Stimulated activated CD4-positive, alpha-beta T cell treated with anti-CD3 and anti-CD28 coated beads, Interleukin-15, amount 100 ng/mL, for 48 hours (primary cell): ENCODE measurements at regions not wholly inside any gene's neighbourhood (a gene's known extent, or its start where the extent isn't known, plus 50 kb on each side); places are given as distances from the start of the nearest gene placed in this dataset.

Experiments used
- DNase-seq, 2 donors: peaks; one replicate each; pipeline ENCODE4 v3.0.0-alpha.2; 2020; ENCODE audit warnings: low read depth in 2 of 2

DNA sequence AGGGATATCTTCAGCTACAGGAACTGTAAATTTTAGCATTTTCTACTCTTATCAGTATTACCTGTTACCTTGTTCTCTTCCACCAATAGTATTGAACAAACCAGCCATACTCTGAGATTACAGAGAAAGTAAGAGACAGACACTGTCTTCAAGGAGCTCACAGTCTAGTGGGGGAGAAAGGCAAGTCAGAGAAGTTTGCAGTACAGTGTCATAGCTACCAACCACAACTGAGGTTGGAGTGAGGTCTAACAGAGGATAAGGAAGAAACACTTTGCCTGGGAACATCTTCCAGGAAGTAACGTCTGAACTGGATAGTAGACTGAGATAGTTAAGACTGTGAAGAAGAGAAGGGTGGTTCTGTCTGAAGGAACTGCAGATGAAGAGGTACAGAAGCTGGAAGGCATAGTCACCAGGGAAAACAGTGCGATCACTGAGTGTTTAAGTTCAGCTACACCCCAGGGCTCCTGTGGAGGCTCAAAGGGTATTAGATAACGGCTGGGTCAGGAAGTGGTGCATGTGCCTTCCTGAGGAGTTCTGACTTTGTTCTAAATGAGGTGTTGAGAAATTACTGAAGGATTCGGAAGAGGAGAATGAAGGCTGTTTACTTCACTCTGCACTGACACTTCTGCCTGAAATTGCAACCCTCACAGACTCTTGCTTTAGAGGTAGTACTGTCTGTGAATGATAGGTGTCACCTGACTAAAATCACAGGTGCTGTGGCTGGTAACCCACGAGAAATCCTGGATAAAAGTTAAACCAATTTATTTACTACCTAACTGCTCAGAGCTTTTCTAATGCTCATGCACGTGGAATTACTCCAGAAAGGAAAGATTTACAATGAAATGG, 841.6 kb downstream of the MAT2B start:
- no peak for DNase-seq

DNA sequence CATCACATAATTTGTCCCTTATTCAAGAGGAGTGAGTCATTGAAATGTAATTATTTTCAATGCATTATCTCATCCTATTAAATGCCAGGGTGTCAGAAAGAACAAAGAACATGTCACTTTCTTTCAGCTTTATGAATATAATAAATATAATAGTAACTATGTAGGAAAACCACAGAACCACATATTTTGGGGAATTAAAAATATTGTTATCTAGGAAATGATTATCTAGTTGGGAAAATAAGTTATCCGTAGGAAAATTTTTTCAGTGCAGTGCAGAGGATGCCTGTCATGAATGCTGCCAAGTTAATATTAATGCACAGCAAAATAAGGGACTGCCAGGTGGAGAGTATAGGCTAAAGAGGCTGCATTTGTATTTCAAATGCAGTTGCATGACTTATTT, 844.8 kb downstream of the MAT2B start:
- no peak for DNase-seq

GRCh38 chr5:164351245-164351834, 845.9 kb downstream of the MAT2B start:
- DNase-seq = no peak

- DNase-seq = no peak
Measured at GRCh38 chr5:164352695-164353094, 847.3 kb downstream of the MAT2B start.

DNA sequence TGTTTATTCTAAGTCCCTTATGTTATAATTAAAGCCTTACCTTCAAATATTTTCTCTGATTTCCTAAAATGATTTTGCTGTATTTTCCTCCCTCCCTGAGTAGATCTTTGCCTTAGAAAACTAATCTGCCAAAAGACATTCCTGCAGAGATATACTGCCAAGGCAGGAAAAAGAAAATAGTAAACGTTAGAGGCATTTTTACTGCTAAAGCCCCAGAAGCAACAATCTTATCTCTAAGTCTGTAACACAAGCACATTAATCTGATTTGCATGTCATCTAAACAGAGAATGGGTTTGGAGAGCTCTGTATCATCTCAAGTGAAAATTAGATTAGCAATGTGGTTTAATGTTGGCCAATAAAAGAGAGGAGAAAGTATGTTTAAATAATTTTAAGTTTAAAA, 847.7 kb downstream of the MAT2B start:
- no peak for DNase-seq

- no peak for DNase-seq
Measured at GRCh38 chr5:164354139-164354751, 848.8 kb downstream of the MAT2B start.

DNA sequence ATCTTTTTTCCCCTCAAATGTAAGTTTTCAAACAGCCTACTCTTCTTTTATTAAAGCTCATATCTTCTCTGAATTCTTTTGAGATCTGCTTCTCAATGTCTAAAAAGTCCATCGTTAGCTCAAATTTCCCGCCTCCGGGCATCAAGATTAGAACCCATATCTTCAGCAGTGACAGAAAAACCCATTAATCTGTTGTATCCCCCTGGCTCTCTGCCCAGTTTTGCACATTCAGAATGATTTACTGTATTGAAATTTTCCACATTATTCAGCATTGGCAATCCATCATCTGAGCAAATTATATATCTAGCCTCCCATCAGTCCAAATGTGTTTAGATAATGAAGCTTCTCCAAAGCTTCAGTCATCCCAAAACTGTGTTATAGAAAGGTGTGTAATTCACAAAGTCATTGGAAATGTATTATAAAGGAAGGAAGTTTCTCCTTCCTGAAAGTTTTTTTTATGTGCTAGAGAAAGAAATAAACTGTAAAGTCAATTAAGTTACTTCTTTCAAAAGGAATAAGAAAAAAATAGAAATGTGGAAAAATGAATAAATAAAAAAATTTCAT, 849.9 kb downstream of the MAT2B start:
- DNase-seq = no peak

GRCh38 chr5:164356790-164357189, 851.4 kb downstream of the MAT2B start:
- no peak for DNase-seq

DNA sequence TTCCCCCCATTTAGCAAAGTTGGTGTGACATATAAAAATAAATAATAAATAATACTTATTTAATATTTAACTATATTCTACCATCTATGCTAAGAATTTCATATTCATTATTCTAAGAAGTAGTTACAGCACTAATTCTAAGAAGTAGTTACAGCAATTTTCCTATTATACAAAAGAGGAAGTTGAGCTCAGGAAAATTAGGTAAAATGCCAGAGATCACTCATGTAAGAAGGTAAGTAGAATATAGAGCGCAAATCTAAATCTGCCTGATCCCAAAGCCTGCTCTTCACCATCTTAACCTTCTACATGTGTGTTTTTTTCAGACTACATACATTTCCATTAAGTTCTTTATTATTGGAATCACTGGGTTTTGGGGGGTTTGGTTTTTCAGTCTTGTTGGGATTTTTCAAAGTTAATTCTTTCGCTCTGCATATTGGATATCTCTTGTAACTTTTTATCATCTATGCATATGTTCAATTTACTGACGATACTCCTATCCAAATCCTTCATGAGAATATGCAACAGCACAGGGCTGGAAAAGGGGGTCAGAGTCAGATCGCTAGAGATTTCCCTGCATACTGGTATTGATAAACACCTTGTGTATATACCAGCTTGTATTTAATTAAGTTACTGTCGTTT, 852.1 kb downstream of the MAT2B start:
- no peak for DNase-seq

- DNase-seq = no peak
Measured at GRCh38 chr5:164358531-164359259, 853.3 kb downstream of the MAT2B start.

DNA sequence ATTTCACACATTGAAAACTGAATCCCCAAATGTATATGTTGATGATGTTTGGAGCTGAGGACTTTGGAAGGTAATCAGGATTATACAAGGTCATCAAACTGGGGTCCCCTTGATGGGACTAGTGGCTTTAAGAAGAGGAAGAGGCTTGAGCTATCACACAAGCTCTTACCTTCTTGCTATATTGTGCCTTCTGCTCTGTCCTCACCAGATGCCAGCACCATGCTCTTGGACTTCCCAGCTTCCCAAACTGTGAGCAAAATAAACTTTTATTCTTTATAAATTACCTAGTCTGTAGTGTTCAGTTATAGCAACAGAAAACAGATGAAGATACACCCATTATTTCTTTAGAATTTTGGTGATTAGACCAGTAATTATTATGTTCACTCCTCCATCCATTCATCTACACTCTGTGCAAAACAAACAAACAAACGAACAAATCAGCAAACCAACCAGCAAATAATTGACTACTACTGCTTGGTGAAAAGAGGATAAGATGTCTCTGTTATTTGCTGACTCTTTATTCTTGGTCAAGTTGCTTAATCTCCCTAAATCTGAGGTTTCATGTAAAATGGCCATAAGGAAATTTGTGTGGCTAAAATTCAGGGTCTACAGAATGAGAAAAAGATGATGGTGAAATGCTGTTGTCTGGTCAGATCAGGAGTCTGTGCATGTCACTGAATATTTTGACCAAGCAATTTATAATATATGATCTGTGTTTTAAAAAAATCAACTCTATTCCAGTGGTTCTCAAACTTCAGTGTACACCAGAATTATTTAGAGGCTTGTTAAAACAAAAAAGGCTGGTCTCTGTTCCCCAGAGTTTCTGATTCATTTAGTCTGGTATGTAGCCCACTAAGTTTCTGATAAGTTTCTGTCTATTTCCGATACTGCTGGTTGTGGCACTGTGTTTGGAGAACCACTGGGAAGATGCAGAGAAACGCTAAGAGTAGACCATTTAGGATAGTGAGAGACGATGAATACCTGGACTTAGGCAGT, 854.1 kb downstream of the MAT2B start:
- DNase-seq = no peak

- no peak for DNase-seq
Measured at GRCh38 chr5:164360589-164360988, 855.2 kb downstream of the MAT2B start.

DNA sequence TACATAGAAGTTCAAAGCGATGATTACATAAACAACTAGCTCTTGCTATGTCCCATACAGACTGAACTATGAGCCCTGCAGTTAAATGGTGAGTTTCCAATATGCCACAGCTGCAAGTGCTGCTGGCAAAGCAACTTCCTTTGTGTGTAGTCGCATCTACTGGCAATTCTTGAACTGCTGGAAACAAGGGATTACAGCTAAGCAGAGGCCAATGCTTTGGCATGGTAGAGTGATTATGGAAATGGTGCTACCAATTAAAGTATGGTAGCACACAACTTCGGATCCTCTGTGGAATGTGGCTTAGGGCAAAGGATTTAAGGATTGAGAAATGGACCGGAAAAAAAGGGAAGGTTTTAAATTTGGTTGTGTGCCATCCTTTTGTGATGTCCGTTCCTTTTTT, 856.6 kb downstream of the MAT2B start:
- DNase-seq = no peak

GRCh38 chr5:164362835-164363234, 857.4 kb downstream of the MAT2B start:
- DNase-seq = no peak

- DNase-seq = no peak
Measured at GRCh38 chr5:164364237-164365208, 859.1 kb downstream of the MAT2B start.

- DNase-seq = no peak
Measured at GRCh38 chr5:164370841-164371240, 865.4 kb downstream of the MAT2B start.

GRCh38 chr5:164372892-164373291, 867.5 kb downstream of the MAT2B start:
- no peak for DNase-seq

DNA sequence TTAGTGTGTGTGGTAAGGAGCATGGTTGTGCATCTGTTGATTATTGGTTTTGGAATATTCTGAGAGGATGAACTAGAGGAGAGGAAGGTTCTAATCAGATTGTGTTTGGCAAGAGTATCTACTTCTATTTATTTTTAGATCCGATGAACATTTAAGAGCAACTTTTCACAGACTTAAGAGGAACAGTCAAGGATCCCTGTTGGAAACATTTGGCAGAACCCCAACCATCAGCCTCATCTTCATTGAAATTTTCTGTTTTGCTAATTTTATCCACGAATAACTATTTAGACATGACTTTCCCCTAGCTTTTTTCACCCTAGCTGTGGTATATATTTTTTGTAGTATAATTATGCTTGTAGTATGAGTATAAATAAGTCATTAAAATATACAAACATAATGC, 868.5 kb downstream of the MAT2B start:
- DNase-seq = no peak

DNA sequence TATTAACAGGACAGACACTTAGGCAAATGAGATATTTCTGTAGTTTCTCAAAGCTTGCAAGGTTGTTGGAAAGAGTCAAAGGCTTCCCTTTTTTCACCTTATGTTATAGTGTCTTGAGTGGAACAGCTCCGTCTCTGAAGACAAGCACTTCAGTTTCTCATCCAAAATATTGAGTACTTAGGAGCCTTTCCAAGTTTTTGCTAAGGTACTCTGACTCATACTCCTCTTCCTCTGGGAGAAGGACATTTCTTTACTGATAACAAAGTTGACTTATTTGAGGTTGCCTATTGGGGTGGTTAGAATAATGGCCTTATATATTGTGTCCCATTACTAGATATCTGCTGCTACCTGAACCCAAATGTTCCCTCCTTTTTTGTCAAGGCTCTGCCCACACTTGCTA, 869.6 kb downstream of the MAT2B start:
- no peak for DNase-seq
